WERI-Rb-1 (cell line): ENCODE measurements at regions not wholly inside any gene's neighbourhood (a gene's known extent, or its start where the extent isn't known, plus 50 kb on each side); places are given as distances from the start of the nearest gene placed in this dataset.
"Not testable (repeated sequence)": the region's sequence is repeated elsewhere in the genome, so short reads cannot be mapped to it uniquely, and the experiment has no call there.

ENCODE experiments used
- DNase-seq: peaks from one replicate; pipeline ENCODE4 v3.0.0-alpha.2; 2020
- H3K27ac ChIP-seq: fragments of 250-450 bp; sonication (Bioruptor Pico); 2 replicates; pipeline ENCODE4 v1.5.1; 2020; ENCODE audit warnings: mild to moderate bottlenecking, moderate library complexity
- H3K27me3 ChIP-seq: fragments of 250-450 bp; sonication (Bioruptor Pico); 2 replicates; pipeline ENCODE4 v1.5.1; 2021; ENCODE audit warnings: mild to moderate bottlenecking, low read depth, moderate library complexity; ENCODE audit not compliant: insufficient read depth, severe bottlenecking
- H3K36me3 ChIP-seq: fragments of 250-450 bp; sonication (Bioruptor Pico); 2 replicates; pipeline ENCODE4 v1.5.1; 2020; ENCODE audit warnings: mild to moderate bottlenecking, moderate library complexity
- H3K4me3 ChIP-seq: 2 replicates; pipeline ENCODE4 v1.5.1; 2011; ENCODE audit warnings: low read depth, mild to moderate bottlenecking, control low read depth, low read length
- H3K9me3 ChIP-seq: fragments of 250-450 bp; sonication (Bioruptor Pico); 2 replicates; pipeline ENCODE4 v1.5.1; 2021; ENCODE audit warnings: mild to moderate bottlenecking, moderate library complexity; ENCODE audit not compliant: severe bottlenecking
- CTCF ChIP-seq: IDR thresholded peaks from 2 replicates; pipeline ENCODE4 v1.5.1; 2011; ENCODE audit warnings: low read depth, mild to moderate bottlenecking, control low read depth, inconsistent platforms, low read length

DNA sequence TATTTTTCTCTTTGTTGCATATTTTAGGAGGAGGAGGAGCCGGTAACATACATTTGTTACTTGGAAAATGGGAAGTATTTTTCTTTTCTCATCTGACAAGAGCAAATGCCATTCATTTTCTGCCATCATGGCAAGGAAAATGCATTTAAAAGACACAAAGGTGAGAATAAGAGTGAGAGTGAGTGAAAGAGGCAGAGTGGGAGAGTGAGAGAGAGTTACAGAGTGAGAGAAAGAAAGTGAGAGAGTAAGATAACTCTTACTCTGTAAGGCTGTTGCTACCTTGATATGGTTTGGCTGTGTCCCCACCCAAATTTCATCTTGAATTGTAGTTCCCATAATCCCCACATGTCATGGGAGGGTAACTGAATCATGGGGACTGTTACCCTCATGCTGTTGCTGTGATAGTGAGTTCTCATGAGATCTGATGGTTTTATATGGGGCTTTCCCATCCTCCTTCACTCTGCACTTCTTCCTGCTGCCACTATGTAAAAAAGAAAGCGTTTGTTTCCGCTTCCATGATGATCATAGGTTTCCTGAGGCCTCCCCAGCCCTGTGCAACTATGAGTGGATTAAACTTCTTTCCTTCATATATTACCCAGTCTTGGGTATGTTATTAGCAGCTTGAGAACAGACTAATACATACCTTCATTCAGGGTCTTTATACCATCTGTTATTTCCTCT is 64.2 kb downstream of the ASCL1 start:
- Histone ChIP-seq H3K27ac (no peak overlapping the region), H3K36me3 (no peaks in the 10 kb centered on the region), H3K4me3 (no peak overlapping the region), H3K27me3 (no peaks in the 10 kb centered on the region), H3K9me3 (no peaks in the 10 kb centered on the region)
- DNase-seq, result no peak
- no peak for TF ChIP-seq CTCF

GRCh38 chr12:103024650-103025049 is 67.2 kb downstream of the ASCL1 start:
- no peak for DNase-seq
- no peak overlapping the region for H3K27ac ChIP-seq
- H3K4me3 ChIP-seq, result no peak overlapping the region
- no peaks in the 10 kb centered on the region for H3K36me3 ChIP-seq
- TF ChIP-seq CTCF, result no peak
- no peaks in the 10 kb centered on the region for H3K9me3 ChIP-seq
- H3K27me3 ChIP-seq, result no peaks in the 10 kb centered on the region

- not testable (repeated sequence) for H3K4me3 ChIP-seq, H3K27ac ChIP-seq, H3K36me3 ChIP-seq, DNase-seq, H3K9me3 ChIP-seq, H3K27me3 ChIP-seq
Observed at GRCh38 chr12:103026643-103027042, 69.2 kb downstream of the ASCL1 start.

DNA sequence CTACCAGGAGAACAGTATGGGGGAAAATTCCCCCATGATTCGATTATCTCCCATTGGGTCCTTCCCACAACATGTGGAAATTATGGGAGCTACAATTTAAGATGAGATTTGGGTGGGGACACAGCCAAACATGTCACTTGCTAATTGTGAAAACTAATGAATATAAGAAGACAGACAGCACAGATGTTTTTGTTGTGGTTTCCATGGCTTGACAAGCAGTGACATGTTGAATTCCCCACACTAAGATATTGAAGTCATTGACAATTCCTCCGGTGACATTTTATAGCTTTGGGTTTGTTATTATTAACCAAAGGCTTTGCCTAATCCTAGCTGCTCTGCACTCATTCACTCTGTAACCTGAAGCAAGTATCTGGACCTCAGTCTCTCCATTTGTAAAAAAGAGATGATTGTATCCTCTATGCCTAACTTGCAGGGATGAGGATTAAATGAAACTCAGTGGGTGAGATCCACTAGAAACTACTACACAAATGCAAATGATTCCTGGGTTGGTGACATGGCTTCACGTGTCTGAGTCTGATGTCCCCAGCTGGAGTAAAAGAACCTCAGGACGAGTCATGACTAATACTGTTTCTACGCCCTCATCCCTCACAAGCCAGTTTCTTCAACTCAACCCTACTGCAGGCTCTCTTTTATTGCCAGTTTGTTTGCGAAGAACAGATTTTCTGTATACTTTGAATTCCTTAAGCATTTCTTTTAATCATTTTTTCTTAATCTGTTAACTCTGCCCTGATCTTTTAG is 71.6 kb downstream of the ASCL1 start:
- H3K27me3 ChIP-seq, result no peaks in the 10 kb centered on the region
- H3K9me3 ChIP-seq, result no peaks in the 10 kb centered on the region
- no peak for DNase-seq
- TF ChIP-seq CTCF, result no peak
- no peak overlapping the region for H3K27ac ChIP-seq
- H3K36me3 ChIP-seq, result no peaks in the 10 kb centered on the region
- H3K4me3 ChIP-seq, result no peak overlapping the region

DNA sequence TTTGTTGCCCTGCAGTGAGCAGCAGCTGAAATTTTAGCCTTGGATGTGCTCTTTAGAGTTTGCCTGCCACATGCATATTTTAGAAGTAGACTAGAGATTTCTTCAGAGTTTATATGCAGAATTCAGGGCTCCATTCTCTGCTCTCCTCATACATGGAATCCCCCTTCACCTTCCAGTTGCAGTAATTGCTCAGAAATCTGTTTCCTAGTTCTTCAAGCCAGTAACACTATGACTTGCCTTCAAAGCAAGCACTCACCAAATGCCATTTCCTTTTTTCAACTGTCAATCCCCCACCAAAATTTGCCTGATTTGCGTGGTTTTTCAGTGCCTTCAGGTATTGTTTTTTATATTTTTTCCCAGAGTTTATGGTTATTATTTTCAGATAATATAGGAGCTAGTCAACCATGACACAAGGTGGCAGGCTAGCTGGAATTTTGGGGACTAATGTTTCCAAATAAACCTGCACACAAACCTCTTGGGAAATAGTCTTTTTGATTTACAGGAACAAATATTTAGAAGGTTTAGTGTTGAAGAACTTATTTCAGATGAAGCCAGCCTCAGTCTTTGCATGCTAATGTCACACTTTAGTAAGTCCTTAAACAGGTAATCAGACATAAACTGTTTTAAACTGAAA is 79.2 kb downstream of the ASCL1 start:
- no peak for DNase-seq
- no peak overlapping the region for H3K4me3 ChIP-seq
- H3K36me3 ChIP-seq, result no peaks in the 10 kb centered on the region
- H3K27ac ChIP-seq, result no peak overlapping the region
- TF ChIP-seq CTCF, result no peak
- H3K27me3 ChIP-seq, result no peaks in the 10 kb centered on the region
- H3K9me3 ChIP-seq, result no peaks in the 10 kb centered on the region
